ENCODE measurements at regions not wholly inside any gene's neighbourhood (a gene's known extent, or its start where the extent isn't known, plus 50 kb on each side); places are given as distances from the start of the nearest gene placed in this dataset.

DNA sequence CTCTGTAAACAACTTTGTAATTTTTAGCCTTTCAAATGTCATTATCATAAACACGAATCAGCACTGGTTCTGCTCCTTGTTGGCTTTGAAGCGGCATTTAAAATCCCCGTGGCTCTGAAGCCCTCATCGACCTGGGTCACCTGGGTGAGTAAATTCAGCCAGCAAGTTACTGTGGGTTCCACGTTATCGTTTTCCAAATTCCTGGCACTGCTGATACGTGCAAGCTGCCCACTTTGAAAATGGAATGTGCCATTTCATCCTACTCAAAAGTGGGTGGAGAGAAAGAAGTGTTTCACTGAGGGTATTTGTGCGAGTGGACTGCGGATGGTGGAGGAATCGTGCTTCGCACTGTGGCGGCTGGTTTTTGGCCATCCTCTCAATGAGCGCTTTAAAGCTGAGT is 281.7 kb downstream of the KLF6 start:
- TF ChIP-seq EZH2 (IDR thresholded peaks at IDR 0.05; ENCODE audit: borderline replicate concordance, insufficient read depth, low read depth, low read length, poor library complexity, severe bottlenecking): no peak
- TF ChIP-seq CTCF (IDR thresholded peaks at IDR 0.05): no peak

Data from B cell (primary cell).